HG03432 (cell line): ENCODE measurements at regions not wholly inside any gene's neighbourhood (a gene's known extent, or its start where the extent isn't known, plus 50 kb on each side); places are given as distances from the start of the nearest gene placed in this dataset.

ENCODE experiments used
- ATAC-seq: cut with Tn5 transposase; IDR thresholded peaks from one replicate; pipeline ENCODE4 v1.9.1; 2021; ENCODE audit warnings: mild to moderate bottlenecking, moderate library complexity; ENCODE audit not compliant: unreplicated experiment

- ATAC-seq, result no peak
Measured at GRCh38 chr14:49994951-49995561, 102.2 kb downstream of the ARF6 start.

- no peak for ATAC-seq
Measured at GRCh38 chr14:49997991-49998390, 105.1 kb downstream of the ARF6 start.

- ATAC-seq, result peak; percentile 62
Measured at GRCh38 chr14:49999146-49999761, 106.4 kb downstream of the ARF6 start.

- no peak for ATAC-seq
Measured at GRCh38 chr14:49999826-50000379, 107.0 kb downstream of the ARF6 start.

- no peak for ATAC-seq
Measured at GRCh38 chr14:50000380-50001150, 107.7 kb downstream of the ARF6 start.

- ATAC-seq, result peak; percentile 26
Measured at GRCh38 chr14:50001151-50001998, 108.5 kb downstream of the ARF6 start.

GRCh38 chr14:50001999-50002925 lies 109.4 kb downstream of the ARF6 start:
- ATAC-seq, result peak; percentile 36

- no peak for ATAC-seq
Measured at GRCh38 chr14:50002926-50003212, 110.0 kb downstream of the ARF6 start.

- peak; percentile 48 for ATAC-seq
Measured at GRCh38 chr14:50003213-50004021, 110.5 kb downstream of the ARF6 start.

- no peak for ATAC-seq
Measured at GRCh38 chr14:50006141-50006540, 110.2 kb downstream of the VCPKMT start.

GRCh38 chr14:50007123-50007903 lies 109.1 kb downstream of the VCPKMT start:
- no peak for ATAC-seq

- peak; percentile 35 for ATAC-seq
Measured at GRCh38 chr14:50008562-50008961, 107.8 kb downstream of the VCPKMT start.

GRCh38 chr14:50008974-50009373 lies 107.4 kb downstream of the VCPKMT start:
- ATAC-seq, result no peak

GRCh38 chr14:50010752-50011151 lies 105.6 kb downstream of the VCPKMT start:
- ATAC-seq, result no peak

- no peak for ATAC-seq
Measured at GRCh38 chr14:50011242-50011641, 105.1 kb downstream of the VCPKMT start.

GRCh38 chr14:50012644-50013043 lies 103.7 kb downstream of the VCPKMT start:
- no peak for ATAC-seq

- ATAC-seq, result no peak
Measured at GRCh38 chr14:50013198-50013918, 103.0 kb downstream of the VCPKMT start.

- no peak for ATAC-seq
Measured at GRCh38 chr14:50013934-50014333, 102.4 kb downstream of the VCPKMT start.
